GM18873 (cell line): ENCODE measurements at regions not wholly inside any gene's neighbourhood (a gene's known extent, or its start where the extent isn't known, plus 50 kb on each side); places are given as distances from the start of the nearest gene placed in this dataset.
A peak's percentile ranks its signal among the peaks of the same experiment; 100 is the strongest.
"Not testable (repeated sequence)": the region's sequence is repeated elsewhere in the genome, so short reads cannot be mapped to it uniquely, and the experiment has no call there.

ENCODE experiments used
- ATAC-seq: cut with Tn5 transposase; IDR thresholded peaks from one replicate; pipeline ENCODE4 v1.9.1; 2021; ENCODE audit warnings: mild to moderate bottlenecking, moderate library complexity, moderate number of reproducible peaks; ENCODE audit not compliant: unreplicated experiment, low FRiP score

- not testable (repeated sequence) for ATAC-seq
Observed at GRCh38 chr7:55743454-55743717, 119.2 kb downstream of the SEPTIN14 start.

DNA sequence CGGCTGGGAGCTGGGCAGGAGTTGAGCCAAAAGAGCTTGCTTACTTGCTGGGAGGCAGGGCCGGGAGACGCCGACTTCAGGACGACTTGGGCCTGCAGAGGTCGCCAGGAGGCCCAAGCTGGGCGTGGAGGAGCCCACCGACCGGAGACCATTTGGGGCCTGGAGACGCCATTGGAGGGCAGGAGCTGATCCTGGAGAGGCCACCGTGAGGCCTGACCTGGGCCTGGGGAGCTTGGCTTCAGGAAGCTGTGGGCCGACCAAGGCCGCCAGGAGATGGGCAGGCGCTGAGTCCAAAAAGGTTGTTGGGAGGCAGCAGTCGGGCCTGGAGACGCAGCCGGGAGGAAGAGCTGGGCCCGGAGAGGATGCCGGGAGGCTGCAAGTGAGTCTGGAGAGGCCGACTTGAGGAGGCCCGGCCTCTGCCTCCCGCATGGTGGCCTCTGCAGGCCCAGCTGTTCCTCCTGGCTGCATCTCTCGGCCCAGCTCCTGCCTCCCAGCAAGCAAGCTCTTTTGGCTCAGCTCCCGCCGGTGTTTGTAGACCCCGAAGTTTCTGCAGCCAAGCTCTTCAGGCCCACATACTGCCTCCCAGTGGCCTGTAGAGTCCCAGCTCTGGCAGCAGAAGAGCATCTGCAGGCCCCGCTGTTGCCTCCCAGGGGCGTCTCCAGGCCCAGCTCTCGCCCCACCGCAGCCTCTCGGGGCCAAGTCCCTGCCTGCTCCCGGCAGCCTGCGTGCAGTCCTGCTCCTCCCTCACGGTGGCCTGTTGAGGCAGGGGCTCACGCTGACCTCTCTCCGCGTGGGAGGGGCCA lies 119.7 kb downstream of the SEPTIN14 start:
- ATAC-seq = not testable (repeated sequence)

DNA sequence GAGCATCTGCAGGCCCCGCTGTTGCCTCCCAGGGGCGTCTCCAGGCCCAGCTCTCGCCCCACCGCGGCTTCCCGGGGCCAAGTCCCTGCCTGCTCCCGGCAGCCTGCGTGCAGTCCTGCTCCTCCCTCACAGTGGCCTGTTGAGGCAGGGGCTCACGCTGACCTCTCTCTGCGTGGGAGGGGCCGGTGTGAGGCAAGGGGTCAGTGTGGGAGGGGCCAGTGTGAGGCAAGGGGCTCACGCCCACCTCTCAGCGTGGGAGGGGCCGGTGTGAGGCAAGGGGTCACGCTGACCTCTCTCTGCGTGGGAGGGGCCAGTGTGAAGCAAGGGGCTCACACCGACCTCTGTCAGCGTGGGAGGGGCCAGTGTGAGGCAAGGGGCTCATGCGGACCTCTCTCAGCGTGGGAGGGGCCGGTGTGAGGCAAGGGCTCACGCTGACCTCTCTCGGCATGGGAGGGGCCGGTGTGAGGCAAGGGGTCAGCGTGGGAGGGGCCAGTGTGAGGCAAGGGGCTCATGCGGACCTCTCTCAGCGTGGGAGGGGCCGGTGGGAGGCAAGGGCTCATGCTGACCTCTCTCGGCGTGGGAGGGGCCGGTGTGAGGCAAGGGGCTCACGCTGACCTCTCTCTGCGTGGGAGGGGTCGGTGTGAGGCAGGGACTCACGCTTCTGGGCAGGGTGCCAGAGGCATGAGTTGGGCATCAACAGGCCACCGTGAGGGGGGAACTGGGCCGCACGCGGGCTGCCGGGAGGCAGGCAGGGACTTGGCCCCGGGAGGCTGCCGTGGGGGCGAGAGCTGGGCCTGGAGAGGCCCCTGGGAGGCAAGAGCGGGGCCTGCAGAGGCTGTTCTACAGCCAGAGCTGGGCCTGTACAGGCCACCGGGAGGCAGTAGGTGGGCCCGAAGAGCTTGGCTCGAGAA lies 120.6 kb downstream of the SEPTIN14 start:
- ATAC-seq = not testable (repeated sequence)

- ATAC-seq = not testable (repeated sequence)
Observed at GRCh38 chr7:55740633-55741250, 121.8 kb downstream of the SEPTIN14 start.

DNA sequence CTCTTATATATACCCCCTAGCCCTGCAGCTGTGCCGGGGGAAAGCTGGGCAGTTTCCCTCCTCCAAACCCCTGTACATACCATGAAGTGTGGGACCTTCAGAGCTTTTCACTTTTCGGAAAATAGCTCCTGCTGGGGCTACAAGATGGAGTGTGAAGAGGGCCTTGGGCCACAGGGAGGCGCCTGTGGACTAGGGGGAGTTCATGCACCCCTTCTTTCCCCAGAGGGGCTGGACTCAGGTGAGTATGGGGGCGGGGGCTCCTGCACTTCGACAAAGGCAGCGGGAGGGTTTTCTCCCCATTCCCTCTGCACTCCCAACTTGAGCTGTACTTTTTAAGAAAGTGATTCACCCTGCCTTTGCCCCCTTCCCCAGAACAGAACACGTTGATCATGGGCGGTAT lies 122.5 kb downstream of the SEPTIN14 start:
- not testable (repeated sequence) for ATAC-seq

- ATAC-seq = not testable (repeated sequence)
Observed at GRCh38 chr7:55736641-55737221, 125.8 kb downstream of the SEPTIN14 start.

GRCh38 chr7:55733241-55734140 lies 129.1 kb downstream of the SEPTIN14 start:
- ATAC-seq = no peak

GRCh38 chr7:55731931-55732330 lies 130.6 kb downstream of the SEPTIN14 start:
- ATAC-seq = no peak

GRCh38 chr7:55730197-55730596 lies 132.4 kb downstream of the SEPTIN14 start:
- no peak for ATAC-seq

DNA sequence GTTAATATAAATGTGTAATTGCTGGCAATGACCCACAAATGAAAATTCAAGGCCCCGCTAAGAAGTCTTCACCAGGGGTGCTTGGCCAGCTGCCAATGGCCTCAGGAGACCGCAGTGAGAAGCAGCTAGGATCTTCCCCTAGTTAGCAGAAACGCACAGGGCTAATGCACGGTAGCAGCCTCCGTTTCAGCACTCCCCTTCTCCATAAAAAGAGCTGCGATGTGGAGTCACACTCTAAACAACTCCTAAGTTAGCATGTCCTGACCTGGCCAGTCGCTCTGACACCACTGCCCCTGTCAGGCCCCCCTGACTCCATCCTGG lies 139.0 kb downstream of the SEPTIN14 start:
- no peak for ATAC-seq

- ATAC-seq = peak; percentile 95
Observed at GRCh38 chr7:55722874-55723620, 139.5 kb downstream of the SEPTIN14 start.

- ATAC-seq = not testable (repeated sequence)
Observed at GRCh38 chr7:55721004-55721403, 141.5 kb downstream of the SEPTIN14 start.

- ATAC-seq = not testable (repeated sequence)
Observed at GRCh38 chr7:55715247-55715867, 143.1 kb upstream of the VOPP1 start.

DNA sequence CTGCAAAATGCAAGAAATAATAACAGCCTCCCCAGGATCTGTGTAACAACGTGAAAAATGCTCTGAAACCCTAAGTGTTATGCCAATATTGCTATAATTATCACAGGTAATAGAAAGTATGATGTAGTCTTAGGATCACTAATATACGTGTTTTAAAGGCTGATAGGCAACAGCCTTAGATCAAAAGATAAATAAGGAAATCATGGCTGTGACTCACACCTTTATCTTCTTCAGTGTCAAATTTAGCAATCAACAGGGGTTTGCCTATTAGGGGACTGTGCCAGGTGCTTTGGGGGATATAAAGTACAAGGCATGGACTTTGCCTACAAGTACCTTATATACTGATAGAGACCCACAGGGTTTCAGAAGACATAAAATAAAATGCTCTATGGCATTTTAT lies 142.1 kb upstream of the VOPP1 start:
- not testable (repeated sequence) for ATAC-seq

DNA sequence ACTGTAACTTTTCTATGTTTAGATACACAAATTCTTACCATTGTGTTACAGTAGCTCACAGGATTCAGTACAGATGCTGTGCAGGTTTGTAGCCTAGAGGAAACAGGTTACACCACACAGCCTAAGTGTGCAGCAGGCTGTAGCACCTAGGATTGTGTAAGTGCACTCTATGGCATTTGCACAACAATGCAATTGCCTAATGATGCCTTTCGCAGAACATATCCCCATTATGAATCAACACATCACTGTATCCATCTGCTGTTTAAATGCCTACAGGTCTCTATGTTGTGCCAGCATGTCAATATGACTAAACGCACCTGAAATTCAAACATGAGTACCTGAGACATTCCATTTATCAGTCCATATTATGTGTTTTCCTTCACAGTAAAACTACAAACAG lies 138.0 kb upstream of the VOPP1 start:
- not testable (repeated sequence) for ATAC-seq

DNA sequence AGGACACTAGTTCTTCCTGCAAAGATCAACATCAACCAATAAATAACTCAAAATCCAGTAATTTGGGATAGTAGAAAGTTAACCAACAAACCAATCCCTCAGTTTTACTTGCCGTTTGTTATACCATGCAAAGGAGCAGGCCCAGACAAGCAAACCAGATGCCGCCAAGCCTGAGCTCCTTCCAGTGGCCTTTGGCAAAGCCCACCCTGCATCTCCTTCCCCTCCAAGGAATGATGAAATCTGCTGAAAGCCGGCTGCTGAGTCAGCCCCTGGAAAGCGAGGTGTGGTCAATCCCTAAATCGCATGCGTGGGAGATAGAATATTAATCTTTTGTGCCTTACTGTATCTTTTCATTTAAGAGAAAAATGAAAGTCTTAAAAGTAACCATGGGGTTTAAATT lies 135.7 kb upstream of the VOPP1 start:
- ATAC-seq = not testable (repeated sequence)

GRCh38 chr7:55707410-55707809 lies 135.1 kb upstream of the VOPP1 start:
- not testable (repeated sequence) for ATAC-seq

- ATAC-seq = not testable (repeated sequence)
Observed at GRCh38 chr7:55706451-55707195, 134.3 kb upstream of the VOPP1 start.
